T follicular helper cell (primary cell): ENCODE measurements at regions not wholly inside any gene's neighbourhood (a gene's known extent, or its start where the extent isn't known, plus 50 kb on each side); places are given as distances from the start of the nearest gene placed in this dataset.
"Not testable (repeated sequence)": the region's sequence is repeated elsewhere in the genome, so short reads cannot be mapped to it uniquely, and the experiment has no call there.

Source experiments
- DNase-seq: peaks from one replicate; pipeline ENCODE4 v3.0.0-alpha.2; 2020; ENCODE audit warnings: low read depth

- no peak for DNase-seq
These were observed 53.7 kb downstream of the CAMK2N1 start for GRCh38 chr1:20432341-20432740.

- no peak for DNase-seq
These were observed 54.9 kb downstream of the CAMK2N1 start for GRCh38 chr1:20431176-20431460.

GRCh38 chr1:20430355-20431175 lies 55.4 kb downstream of the CAMK2N1 start:
- DNase-seq: peak; percentile 3

GRCh38 chr1:20429296-20429695 lies 56.7 kb downstream of the CAMK2N1 start:
- DNase-seq: no peak

- no peak for DNase-seq
These were observed 57.2 kb downstream of the CAMK2N1 start for GRCh38 chr1:20428841-20429240.

GRCh38 chr1:20426923-20427322 lies 59.1 kb downstream of the CAMK2N1 start:
- DNase-seq: no peak

- DNase-seq: no peak
These were observed 59.6 kb downstream of the CAMK2N1 start for GRCh38 chr1:20426371-20426770.

- DNase-seq: no peak
These were observed 60.4 kb downstream of the CAMK2N1 start for GRCh38 chr1:20425622-20426021.

GRCh38 chr1:20423169-20423795 lies 62.7 kb downstream of the CAMK2N1 start:
- DNase-seq: no peak

- no peak for DNase-seq
These were observed 64.6 kb downstream of the CAMK2N1 start for GRCh38 chr1:20421441-20421840.

GRCh38 chr1:20417581-20417980 lies 68.4 kb downstream of the CAMK2N1 start:
- no peak for DNase-seq

GRCh38 chr1:20416706-20417105 lies 69.3 kb downstream of the CAMK2N1 start:
- no peak for DNase-seq

GRCh38 chr1:20413776-20414140 lies 72.3 kb downstream of the CAMK2N1 start:
- no peak for DNase-seq

- DNase-seq: no peak
These were observed 72.8 kb downstream of the CAMK2N1 start for GRCh38 chr1:20413136-20413775.

- no peak for DNase-seq
These were observed 74.6 kb downstream of the CAMK2N1 start for GRCh38 chr1:20411196-20411980.

- DNase-seq: no peak
These were observed 75.5 kb downstream of the CAMK2N1 start for GRCh38 chr1:20410503-20410902.

- DNase-seq: no peak
These were observed 76.0 kb downstream of the CAMK2N1 start for GRCh38 chr1:20409971-20410370.

GRCh38 chr1:20409012-20409411 lies 77.0 kb downstream of the CAMK2N1 start:
- no peak for DNase-seq

- not testable (repeated sequence) for DNase-seq
These were observed 77.8 kb downstream of the CAMK2N1 start for GRCh38 chr1:20408133-20408650.

GRCh38 chr1:20405893-20406604 lies 80.0 kb downstream of the CAMK2N1 start:
- DNase-seq: no peak

GRCh38 chr1:20405051-20405754 lies 80.8 kb downstream of the CAMK2N1 start:
- DNase-seq: no peak
